Small intestine (tissue), 7 donors: ENCODE measurements at regions not wholly inside any gene's neighbourhood (a gene's known extent, or its start where the extent isn't known, plus 50 kb on each side); places are given as distances from the start of the nearest gene placed in this dataset.
A peak's percentile ranks its signal among the peaks of the same experiment; 100 is the strongest.

Source experiments
- DNase-seq, 2 donors: peaks; one replicate each; pipeline versions ENCODE4 v3.0.0 to v3.0.0-alpha.2; 2013
- FAIRE-seq: peaks from 2 replicates; lab custom pipeline; 2012; peaks lifted over from hg19 to GRCh38; lab: Jason Lieb, UNC
- H3K27ac ChIP-seq, 3 donors: one replicate each; pipeline ENCODE4 v1.5.1; 2013; ENCODE audit warnings: low read length in 2 of 3, mild to moderate bottlenecking in 2 of 3, control low read depth in 1 of 3, inconsistent platforms in 1 of 3, low read depth in 1 of 3, moderate library complexity in 1 of 3
- H3K27me3 ChIP-seq, 3 donors: one replicate each; pipeline ENCODE4 v1.6.1; 2013; ENCODE audit warnings: low read length in 3 of 3, inconsistent platforms in 1 of 3; ENCODE audit not compliant: control insufficient read depth in 3 of 3, insufficient read depth in 3 of 3
- H3K36me3 ChIP-seq, 3 donors: one replicate each; pipeline ENCODE4 v1.6.1; 2013; ENCODE audit warnings: low read length in 3 of 3, inconsistent platforms in 1 of 3, low read depth in 1 of 3, mild to moderate bottlenecking in 1 of 3, moderate library complexity in 1 of 3; ENCODE audit not compliant: control insufficient read depth in 3 of 3, insufficient read depth in 2 of 3
- H3K4me1 ChIP-seq, 3 donors: one replicate each; pipeline ENCODE4 v1.6.1; 2013; ENCODE audit warnings: low read length in 2 of 3, inconsistent platforms in 1 of 3, low read depth in 1 of 3, mild to moderate bottlenecking in 1 of 3, moderate library complexity in 1 of 3; ENCODE audit not compliant: control insufficient read depth in 3 of 3, insufficient read depth in 2 of 3
- H3K4me3 ChIP-seq, 3 donors: one replicate each; pipeline ENCODE4 v1.5.1; 2013; ENCODE audit warnings: low read length in 3 of 3, control low read depth in 1 of 3, inconsistent platforms in 1 of 3, low read depth in 1 of 3, mild to moderate bottlenecking in 1 of 3, moderate library complexity in 1 of 3
- H3K9me3 ChIP-seq, 2 donors: one replicate each; pipeline ENCODE4 v1.6.1; 2013; ENCODE audit warnings: low read depth in 1 of 2, low read length in 1 of 2; ENCODE audit not compliant: control insufficient read depth in 2 of 2, insufficient read depth in 1 of 2
- WGBS, 3 donors: extraction: QIAGEN DNeasy Blood & Tissue Kit; methylation state at CpG; one replicate each; pipeline ENCODE4 v1.1.7; 2013; 5-methylcytosine and 5-hydroxymethylcytosine counted together
- donor health status: healthy with polysubstance abuse.
- donor health status: control.
- donor health status: control.
- donor health status: Bipolar disorder and iron deficiency.
- donor health status: healthy.

DNA sequence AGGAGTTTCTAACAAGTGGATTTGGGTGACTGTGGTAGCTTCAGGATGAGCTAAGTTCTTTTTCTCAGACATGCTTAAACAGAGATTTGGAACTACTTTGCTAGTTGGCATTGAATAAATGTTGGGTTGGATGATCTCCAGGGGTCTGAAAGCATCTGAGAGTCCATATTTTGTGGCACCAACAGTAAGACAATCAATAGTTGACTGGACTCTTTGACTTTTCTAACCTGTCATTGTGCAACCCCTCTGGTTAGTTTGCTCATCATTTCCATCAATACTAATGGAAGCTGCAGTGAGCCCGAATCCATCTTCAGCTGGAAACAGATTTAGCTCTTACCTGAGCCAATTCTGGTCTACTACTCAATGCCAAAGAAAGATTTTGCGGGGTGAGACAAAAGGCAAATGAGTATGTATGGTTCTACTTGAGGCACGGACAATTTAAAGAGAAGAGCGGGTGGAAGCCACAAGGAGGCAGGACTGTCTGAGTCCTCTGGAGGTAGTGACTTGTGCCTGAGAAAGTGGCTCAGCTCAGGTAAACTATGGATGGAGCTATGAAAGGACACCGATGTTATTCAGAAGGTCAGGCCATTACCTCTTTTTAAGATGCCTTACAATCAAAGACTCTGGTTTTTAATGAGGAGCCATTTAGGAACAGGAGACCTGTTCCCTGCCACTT lies 118.7 kb downstream of the MID1IP1 start:
- WGBS, 3 donors = 81 to 95% (median 92%) methylated on average over 5 of the region's 5 CpGs
- H3K27me3 ChIP-seq = no peaks in the 10 kb centered on the region
- DNase-seq = no peak
- H3K4me1 ChIP-seq = no peaks in the 10 kb centered on the region
- no peak overlapping the region for H3K4me3 ChIP-seq
- H3K36me3 ChIP-seq = no peaks in the 10 kb centered on the region
- no peak for FAIRE-seq
- H3K9me3 ChIP-seq = no peaks in the 10 kb centered on the region
- no peak overlapping the region for H3K27ac ChIP-seq

DNA sequence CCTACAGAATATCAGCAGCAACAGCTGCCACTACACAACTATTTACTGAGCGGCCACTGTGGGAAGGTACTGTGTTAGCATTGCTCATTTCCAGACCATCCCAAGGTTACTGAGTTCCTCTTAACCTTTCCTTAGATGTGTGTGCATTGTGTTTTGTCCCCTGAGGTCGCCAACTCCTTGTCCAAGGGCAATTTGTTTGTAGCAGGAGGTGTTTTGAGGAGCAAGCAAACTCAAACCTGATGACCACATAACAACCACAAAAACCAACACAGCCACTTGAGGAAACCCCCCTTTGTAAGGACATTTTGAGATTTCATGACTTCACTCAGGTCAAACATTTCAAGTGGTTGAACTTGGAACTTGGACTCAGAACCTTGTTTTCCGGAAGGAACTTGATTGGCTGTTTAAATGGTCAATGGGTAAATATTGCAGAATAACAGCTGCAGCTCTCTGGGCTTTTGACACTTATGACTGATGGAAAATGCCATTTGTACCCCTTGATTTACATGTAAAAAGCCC lies 122.3 kb downstream of the MID1IP1 start:
- H3K9me3 ChIP-seq = no peaks in the 10 kb centered on the region
- FAIRE-seq (no peak), DNase-seq (peak in 1 of 2 donors; percentile 0)
- H3K36me3 ChIP-seq = no peaks in the 10 kb centered on the region
- H3K27me3 ChIP-seq = no peaks in the 10 kb centered on the region
- no peak overlapping the region for H3K27ac ChIP-seq
- WGBS, 3 donors = 61 to 78% (median 77%) methylated on average over 3 of the region's 3 CpGs
- H3K4me1 ChIP-seq = no peaks in the 10 kb centered on the region
- H3K4me3 ChIP-seq = no peak overlapping the region

DNA sequence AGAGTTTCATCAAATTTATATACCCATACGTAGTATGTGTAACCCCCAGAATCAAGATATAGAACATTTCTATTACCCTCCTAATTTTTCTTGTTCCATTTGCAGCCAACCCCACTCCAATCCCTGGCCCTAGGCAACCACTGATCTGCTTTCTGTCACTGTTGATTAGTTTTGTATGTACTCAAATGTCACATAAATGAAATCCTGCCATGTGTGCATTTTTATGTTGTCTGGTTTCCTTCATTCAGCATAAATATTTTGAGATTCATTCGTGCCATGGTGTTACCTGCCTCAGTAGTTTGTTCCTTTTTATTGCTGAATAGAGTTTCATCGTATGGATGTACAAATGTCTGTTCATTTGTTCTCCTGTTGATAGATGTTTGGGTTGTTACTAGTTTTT lies 126.3 kb downstream of the MID1IP1 start:
- no peaks in the 10 kb centered on the region for H3K36me3 ChIP-seq
- WGBS, 3 donors = 69 to 88% (median 78%) methylated on average over 3 of the region's 3 CpGs
- DNase-seq = no peak
- H3K4me1 ChIP-seq = no peaks in the 10 kb centered on the region
- H3K27ac ChIP-seq = no peak overlapping the region
- no peak for FAIRE-seq
- no peaks in the 10 kb centered on the region for H3K9me3 ChIP-seq
- H3K27me3 ChIP-seq = no peaks in the 10 kb centered on the region
- H3K4me3 ChIP-seq = no peak overlapping the region

DNA sequence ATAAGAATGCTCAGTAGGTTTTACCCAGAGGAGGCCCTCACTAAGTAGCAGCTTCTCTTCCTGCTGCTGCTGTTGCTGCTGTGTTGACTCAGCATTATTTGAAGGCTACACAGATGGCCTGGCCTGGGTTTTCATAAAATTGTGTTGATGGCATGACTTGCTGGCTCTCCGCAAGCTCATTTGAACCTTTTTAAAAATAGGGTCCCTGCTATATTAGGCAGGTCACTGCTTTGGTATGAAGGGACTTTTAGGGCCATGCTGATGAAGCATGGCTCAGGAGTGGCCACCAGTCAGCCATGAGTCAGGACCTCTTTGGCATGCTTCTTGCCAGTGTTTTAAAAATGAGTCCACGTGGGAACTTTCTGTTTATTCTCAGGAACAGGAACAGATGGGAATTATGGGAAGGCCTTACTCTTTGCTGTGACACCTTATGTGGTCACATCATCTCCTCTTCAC lies 128.7 kb downstream of the MID1IP1 start:
- H3K27ac ChIP-seq = no peak overlapping the region
- FAIRE-seq = no peak
- H3K27me3 ChIP-seq = no peaks in the 10 kb centered on the region
- no peaks in the 10 kb centered on the region for H3K9me3 ChIP-seq
- H3K36me3 ChIP-seq = no peaks in the 10 kb centered on the region
- H3K4me1 ChIP-seq = no peaks in the 10 kb centered on the region
- H3K4me3 ChIP-seq = no peak overlapping the region
- 52 to 67% (median 53%) methylated on average over 2 of the region's 2 CpGs for WGBS, 3 donors
- DNase-seq = no peak

DNA sequence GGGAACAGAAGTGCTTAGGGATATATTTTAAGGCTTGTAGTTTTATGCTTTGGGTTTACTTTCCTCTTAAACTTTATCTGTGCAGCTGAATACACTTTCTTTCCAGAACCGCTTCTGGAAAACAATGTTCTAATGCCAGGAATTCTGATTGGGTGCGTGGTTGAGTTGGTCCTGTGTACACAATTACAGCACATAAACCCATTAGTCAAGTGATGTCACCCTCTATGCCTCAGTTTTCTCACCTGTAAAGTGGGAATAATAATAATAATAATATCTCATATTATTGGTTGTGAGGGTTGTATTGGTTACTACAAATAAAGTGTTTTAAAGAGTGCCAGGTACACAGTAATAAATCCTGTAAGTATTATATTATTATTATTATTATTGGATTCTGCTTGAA lies 129.2 kb downstream of the MID1IP1 start:
- Histone ChIP-seq H3K9me3 (no peaks in the 10 kb centered on the region), H3K4me3 (no peak overlapping the region), H3K4me1 (no peaks in the 10 kb centered on the region), H3K27me3 (no peaks in the 10 kb centered on the region), H3K27ac (no peak overlapping the region), H3K36me3 (no peaks in the 10 kb centered on the region)
- FAIRE-seq (no peak), DNase-seq (no peak)
- 33 to 92% (median 77%) methylated on average over 2 of the region's 2 CpGs for WGBS, 3 donors

DNA sequence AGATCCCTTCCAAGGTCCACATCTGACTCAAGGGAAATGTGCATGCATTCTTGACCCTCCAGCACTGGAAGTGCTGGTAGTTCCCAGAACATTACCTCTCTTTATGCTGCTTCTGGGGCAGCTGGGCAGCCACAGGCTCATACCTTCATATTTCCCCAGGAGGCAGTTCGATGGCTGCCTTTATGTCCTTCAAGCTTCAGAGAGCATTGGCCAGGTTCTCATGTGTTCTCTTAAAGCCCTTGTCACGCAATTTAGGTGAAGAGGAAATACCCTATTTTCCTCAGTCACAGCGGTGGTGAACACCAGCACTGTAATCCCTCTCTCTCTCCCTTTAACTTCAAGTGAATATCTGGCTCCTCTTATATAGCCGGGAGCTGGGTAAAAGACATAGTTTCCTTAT lies 134.3 kb downstream of the MID1IP1 start:
- no peak for FAIRE-seq

DNA sequence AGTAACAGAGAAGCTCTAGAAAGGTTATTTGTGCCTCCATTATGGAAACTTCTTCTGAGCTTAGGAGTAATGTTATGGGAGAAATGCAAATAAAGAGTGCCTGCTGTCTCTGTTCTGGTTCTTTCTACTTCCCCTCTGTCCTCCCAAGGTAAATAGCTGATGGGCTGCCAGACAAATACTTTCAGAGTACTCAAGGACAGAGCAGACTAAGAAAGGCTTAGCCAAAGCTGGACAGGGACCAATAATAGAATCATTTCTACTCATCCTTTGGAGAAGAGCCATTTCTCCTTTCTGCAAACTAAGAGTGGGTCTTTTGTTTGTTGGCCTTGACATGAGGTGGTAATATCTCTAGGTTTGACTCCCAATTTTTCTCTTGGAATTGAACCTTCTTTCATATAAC lies 136.1 kb downstream of the MID1IP1 start:
- no peak for DNase-seq
- H3K9me3 ChIP-seq = no peaks in the 10 kb centered on the region
- H3K4me3 ChIP-seq = no peak overlapping the region
- H3K4me1 ChIP-seq = no peaks in the 10 kb centered on the region
- no peak overlapping the region for H3K27ac ChIP-seq
- H3K36me3 ChIP-seq = no peaks in the 10 kb centered on the region
- FAIRE-seq = no peak
- no peaks in the 10 kb centered on the region for H3K27me3 ChIP-seq

More for the DNA sequence above, 134.3 kb downstream of the MID1IP1 start:
- H3K27ac ChIP-seq = no peak overlapping the region
- no peaks in the 10 kb centered on the region for H3K4me1 ChIP-seq
- no peaks in the 10 kb centered on the region for H3K9me3 ChIP-seq
- WGBS, 3 donors = 79 to 100% (median 93%) methylated on average over 4 of the region's 4 CpGs
- H3K4me3 ChIP-seq = no peak overlapping the region
- no peaks in the 10 kb centered on the region for H3K27me3 ChIP-seq
- no peak for DNase-seq
- H3K36me3 ChIP-seq = no peaks in the 10 kb centered on the region

DNA sequence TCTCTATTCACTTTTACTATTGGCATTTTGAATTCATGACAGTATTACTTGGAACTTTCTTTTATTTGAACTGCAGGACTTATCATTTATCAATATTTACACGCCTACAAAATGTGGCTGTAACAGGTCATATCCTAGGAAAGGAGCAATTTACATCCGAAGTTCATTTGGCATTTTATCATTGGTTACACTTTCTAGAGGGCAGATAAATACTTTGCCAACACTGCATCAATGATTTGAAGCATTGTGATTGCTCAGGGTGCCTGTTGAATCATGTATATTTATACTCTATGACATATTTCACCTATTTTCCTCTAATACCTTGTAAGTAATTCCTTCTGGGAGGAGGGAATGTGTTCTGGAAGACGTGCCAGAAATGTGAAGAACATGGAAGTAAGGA lies 136.7 kb downstream of the MID1IP1 start:
- no peak for FAIRE-seq
- no peaks in the 10 kb centered on the region for H3K4me1 ChIP-seq
- DNase-seq = peak in 1 of 2 donors; percentile 23
- WGBS, 3 donors = 18 to 61% (median 23%) methylated on average over 3 of the region's 3 CpGs
- H3K27ac ChIP-seq = no peak overlapping the region
- no peaks in the 10 kb centered on the region for H3K9me3 ChIP-seq
- no peaks in the 10 kb centered on the region for H3K36me3 ChIP-seq
- no peaks in the 10 kb centered on the region for H3K27me3 ChIP-seq
- H3K4me3 ChIP-seq = no peak overlapping the region

DNA sequence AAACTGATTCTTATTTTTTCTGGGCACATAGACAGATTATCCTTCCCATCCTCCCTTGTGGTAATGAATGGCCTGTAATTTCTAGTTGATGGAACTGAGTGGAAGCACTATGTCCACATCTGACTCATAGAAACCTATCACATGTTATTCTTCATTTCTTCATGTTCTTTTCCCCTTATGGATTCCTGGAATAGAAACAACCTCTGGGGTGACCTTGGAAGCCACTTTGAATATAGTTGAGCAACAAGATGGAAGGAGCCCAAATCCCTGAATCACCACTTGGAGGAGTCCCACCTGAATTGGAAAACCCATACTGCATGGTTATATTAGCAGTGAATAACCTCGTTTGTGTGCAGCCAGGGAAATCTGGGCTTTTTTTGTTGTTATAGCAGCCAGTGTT lies 137.8 kb downstream of the MID1IP1 start:
- no peak overlapping the region for H3K4me3 ChIP-seq
- no peak for FAIRE-seq
- H3K4me1 ChIP-seq = no peaks in the 10 kb centered on the region
- 30 to 74% (median 70%) methylated on average over 1 of the region's 1 CpG for WGBS, 3 donors
- no peak for DNase-seq
- H3K27me3 ChIP-seq = no peaks in the 10 kb centered on the region
- peaks cover 0 to 3% of the 10 kb centered on the region in 2 donors for H3K9me3 ChIP-seq
- no peaks in the 10 kb centered on the region for H3K36me3 ChIP-seq
- no peak overlapping the region for H3K27ac ChIP-seq
